ENCODE measurements at regions not wholly inside any gene's neighbourhood (a gene's known extent, or its start where the extent isn't known, plus 50 kb on each side); places are given as distances from the start of the nearest gene placed in this dataset.

DNA sequence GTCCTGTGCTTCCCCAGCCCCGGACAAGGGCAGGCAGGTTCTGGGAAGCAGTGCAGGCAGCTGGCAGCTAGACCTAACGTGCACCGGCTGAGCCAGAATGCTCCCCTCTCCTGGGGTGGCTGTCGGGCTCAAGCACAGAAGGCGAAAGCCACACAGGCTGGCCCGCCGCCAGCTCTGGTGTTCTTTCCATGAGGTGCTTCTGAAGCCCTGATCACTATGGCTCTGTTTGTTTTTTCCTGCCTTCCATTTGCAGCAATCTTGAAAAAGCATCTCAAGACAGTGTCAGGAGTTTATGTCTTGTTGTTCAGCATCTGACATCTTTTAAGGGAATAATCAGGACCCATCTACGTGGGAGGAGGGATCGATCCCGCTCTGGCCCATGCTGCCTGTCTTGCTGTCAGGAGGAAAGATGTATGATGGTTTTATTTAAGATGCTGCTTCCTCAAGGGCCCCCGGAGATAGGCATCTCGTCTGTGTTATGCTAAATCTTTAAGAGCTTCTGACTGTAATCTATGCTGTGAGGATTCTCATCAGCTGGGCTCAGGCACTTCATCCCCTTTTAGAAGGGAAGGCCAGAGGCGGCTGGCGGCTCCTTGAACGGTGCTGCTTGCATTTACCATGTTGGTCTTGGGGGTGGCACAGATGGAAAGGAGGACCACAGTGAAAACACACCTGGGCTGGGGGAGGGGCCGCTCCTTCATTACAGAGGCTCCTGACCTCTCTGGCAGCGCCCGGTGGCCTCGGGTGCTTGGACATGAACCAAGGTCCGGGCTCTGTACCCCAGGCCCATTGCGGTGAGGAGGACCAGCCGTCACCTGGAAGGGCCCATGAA, 118.5 kb upstream of the HDAC4 start:
- no peak overlapping the region for H3K27ac ChIP-seq (ENCODE audit: low read depth, low read length, poor library complexity, severe bottlenecking)
- H3K27me3 ChIP-seq (ENCODE audit: insufficient read depth, low read length), result 0 out of 2 replicates have a peak, but pooled peaks cover 5% of the 10 kb centered on the region
- no peaks in the 10 kb centered on the region for H3K9me2 ChIP-seq (ENCODE audit: low read depth, low read length)
- no peaks in the 10 kb centered on the region for H3K4me1 ChIP-seq (ENCODE audit: insufficient read depth, low read length, severe bottlenecking)
- no peaks in the 10 kb centered on the region for H3F3A ChIP-seq (ENCODE audit: insufficient read depth, low read length)
- H4K20me1 ChIP-seq (ENCODE audit: insufficient read depth, low read length), result no peaks in the 10 kb centered on the region
- no peak overlapping the region for H3K4me2 ChIP-seq (ENCODE audit: low read length)
- no peak overlapping the region for H3K4me3 ChIP-seq (ENCODE audit: low read depth, low read length, poor library complexity, severe bottlenecking)
- no peaks in the 10 kb centered on the region for H3K9me3 ChIP-seq (ENCODE audit: low read length)
- TF ChIP-seq CTCF (IDR thresholded peaks at IDR 0.05; ENCODE audit: low read length) (no peak), EZH2 (IDR thresholded peaks at IDR 0.05; ENCODE audit: borderline replicate concordance, low read length) (no peak)
- no peaks in the 10 kb centered on the region for H3K36me3 ChIP-seq (ENCODE audit: insufficient read depth, low read length)
- no peaks in the 10 kb centered on the region for H3K79me2 ChIP-seq (ENCODE audit: insufficient read depth, low read length)
- H3K9ac ChIP-seq (ENCODE audit: low read length), result no peak overlapping the region
- H2AFZ ChIP-seq (ENCODE audit: low read length), result no peak overlapping the region

DNA sequence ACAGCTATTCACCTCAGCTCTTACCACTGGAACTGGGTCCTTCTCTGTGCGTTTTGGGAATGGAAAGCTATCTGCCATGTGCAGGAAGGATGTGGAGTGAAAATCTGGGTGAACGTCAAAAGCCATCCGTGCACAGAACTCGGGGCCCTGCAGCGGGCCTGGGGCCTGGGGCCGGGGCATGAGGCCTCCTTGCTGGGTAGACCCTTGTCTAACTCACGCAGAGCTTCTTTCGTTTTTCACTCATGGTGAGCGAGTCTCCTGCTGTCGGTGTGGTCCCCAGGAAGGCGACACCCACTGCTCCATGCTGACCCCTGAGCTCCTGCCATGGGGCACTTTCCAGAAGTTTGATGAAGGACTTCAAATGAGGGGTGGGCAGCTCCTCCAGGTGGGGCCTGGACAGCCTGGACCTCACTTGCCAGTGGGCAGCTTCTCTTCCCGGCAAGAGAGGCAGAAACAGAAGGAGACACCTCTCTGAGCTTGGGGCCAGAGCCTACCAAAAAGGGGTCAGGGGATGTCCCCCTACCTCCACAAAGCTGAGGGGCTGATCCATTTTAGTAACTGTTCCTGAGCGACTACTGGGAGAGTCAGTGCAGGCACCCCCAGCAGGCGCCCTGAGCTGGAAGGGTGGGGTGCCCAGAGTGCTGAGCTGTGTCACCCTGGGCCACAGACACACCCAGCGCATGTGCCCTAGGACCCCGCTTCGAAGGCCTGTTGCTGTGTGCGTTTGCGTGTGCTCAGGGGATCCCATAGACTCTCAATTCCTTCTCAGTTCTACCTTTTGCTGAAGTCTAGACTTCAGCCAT, 117.7 kb upstream of the HDAC4 start:
- Histone ChIP-seq H3F3A (ENCODE audit: insufficient read depth, low read length) (no peaks in the 10 kb centered on the region), H3K27me3 (ENCODE audit: insufficient read depth, low read length) (0 out of 2 replicates have a peak, but pooled peaks cover 5% of the 10 kb centered on the region), H3K9me2 (ENCODE audit: low read depth, low read length) (no peaks in the 10 kb centered on the region), H2AFZ (ENCODE audit: low read length) (no peak overlapping the region), H3K4me3 (ENCODE audit: low read depth, low read length, poor library complexity, severe bottlenecking) (no peak overlapping the region), H3K9ac (ENCODE audit: low read length) (no peak overlapping the region), H3K4me1 (ENCODE audit: insufficient read depth, low read length, severe bottlenecking) (no peaks in the 10 kb centered on the region), H4K20me1 (ENCODE audit: insufficient read depth, low read length) (no peaks in the 10 kb centered on the region), H3K9me3 (ENCODE audit: low read length) (no peaks in the 10 kb centered on the region), H3K36me3 (ENCODE audit: insufficient read depth, low read length) (no peaks in the 10 kb centered on the region), H3K79me2 (ENCODE audit: insufficient read depth, low read length) (no peaks in the 10 kb centered on the region), H3K4me2 (ENCODE audit: low read length) (no peak overlapping the region), H3K27ac (ENCODE audit: low read depth, low read length, poor library complexity, severe bottlenecking) (no peak overlapping the region)
- TF ChIP-seq CTCF (IDR thresholded peaks at IDR 0.05; ENCODE audit: low read length), result no peak
- TF ChIP-seq EZH2 (IDR thresholded peaks at IDR 0.05; ENCODE audit: borderline replicate concordance, low read length), result no peak

DNA sequence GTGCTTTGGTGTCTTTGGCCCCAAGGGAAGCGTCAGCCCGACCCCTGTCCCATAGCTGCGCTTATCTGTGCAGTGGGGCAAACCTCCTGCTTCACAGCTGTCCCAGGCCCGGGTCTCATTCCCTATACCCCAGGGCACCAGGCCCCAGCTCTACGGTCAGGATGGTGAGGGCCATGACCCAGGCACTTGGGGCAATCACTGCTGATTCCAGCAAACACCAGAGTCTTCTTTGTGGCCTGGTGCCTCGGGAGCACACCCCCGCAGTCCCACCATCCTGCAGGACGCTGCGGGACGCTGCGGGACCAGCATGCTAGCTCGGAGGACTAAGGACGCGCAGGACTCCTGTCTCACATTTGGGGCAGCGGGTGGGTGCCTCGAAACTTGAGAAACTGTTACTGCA, 116.9 kb upstream of the HDAC4 start:
- H3K4me2 ChIP-seq (ENCODE audit: low read length), result no peak overlapping the region
- H3K79me2 ChIP-seq (ENCODE audit: insufficient read depth, low read length), result no peaks in the 10 kb centered on the region
- H4K20me1 ChIP-seq (ENCODE audit: insufficient read depth, low read length), result no peaks in the 10 kb centered on the region
- 0 out of 2 replicates have a peak, but pooled peaks cover 5% of the 10 kb centered on the region for H3K27me3 ChIP-seq (ENCODE audit: insufficient read depth, low read length)
- H2AFZ ChIP-seq (ENCODE audit: low read length), result no peak overlapping the region
- H3F3A ChIP-seq (ENCODE audit: insufficient read depth, low read length), result no peaks in the 10 kb centered on the region
- no peak overlapping the region for H3K4me3 ChIP-seq (ENCODE audit: low read depth, low read length, poor library complexity, severe bottlenecking)
- H3K4me1 ChIP-seq (ENCODE audit: insufficient read depth, low read length, severe bottlenecking), result no peaks in the 10 kb centered on the region
- TF ChIP-seq EZH2 (IDR thresholded peaks at IDR 0.05; ENCODE audit: borderline replicate concordance, low read length), result no peak
- TF ChIP-seq CTCF (IDR thresholded peaks at IDR 0.05; ENCODE audit: low read length), result no peak
- no peaks in the 10 kb centered on the region for H3K9me2 ChIP-seq (ENCODE audit: low read depth, low read length)
- H3K9me3 ChIP-seq (ENCODE audit: low read length), result no peaks in the 10 kb centered on the region
- no peaks in the 10 kb centered on the region for H3K36me3 ChIP-seq (ENCODE audit: insufficient read depth, low read length)
- no peak overlapping the region for H3K27ac ChIP-seq (ENCODE audit: low read depth, low read length, poor library complexity, severe bottlenecking)
- H3K9ac ChIP-seq (ENCODE audit: low read length), result no peak overlapping the region

Data from OCI-LY1 (cell line).